D721Med (cell line): ENCODE measurements at regions not wholly inside any gene's neighbourhood (a gene's known extent, or its start where the extent isn't known, plus 50 kb on each side); places are given as distances from the start of the nearest gene placed in this dataset.

Experiments used
- DNase-seq: peaks from one replicate; pipeline ENCODE4 v3.0.0; 2011; ENCODE audit warnings: low spot score; ENCODE audit not compliant: insufficient read length
- FAIRE-seq: peaks from 2 replicates; lab custom pipeline; 2011; peaks lifted over from hg19 to GRCh38; lab: Jason Lieb, UNC
- TF ChIP-seq, protein P1 (sequence below): IDR thresholded peaks from 2 replicates; pipeline ENCODE4 v1.5.1; 2012; ENCODE audit warnings: mild to moderate bottlenecking, control low read depth; ENCODE audit not compliant: insufficient read depth; ENCODE audit errors: missing control alignments

DNA sequence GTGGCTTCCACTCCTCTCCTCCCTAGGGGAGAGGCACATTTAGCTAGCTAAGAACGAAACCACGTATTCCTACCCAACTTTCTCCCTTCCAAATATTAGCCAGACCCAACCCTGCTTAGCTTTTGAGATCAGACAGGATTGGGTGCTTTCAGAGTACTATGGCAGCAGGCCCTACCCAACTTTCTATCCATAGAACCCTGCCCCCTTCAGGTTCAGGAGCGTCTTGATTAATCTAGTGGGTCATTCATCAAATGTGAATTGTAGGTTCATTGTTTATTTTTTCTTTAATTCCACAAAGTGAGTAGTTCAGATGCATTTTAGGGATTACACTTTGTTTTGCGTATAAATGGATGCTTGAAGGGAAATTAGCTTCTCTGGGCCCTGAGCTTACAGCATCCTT, 188.3 kb downstream of the MIB1 start:
- TF ChIP-seq, protein P1, sequence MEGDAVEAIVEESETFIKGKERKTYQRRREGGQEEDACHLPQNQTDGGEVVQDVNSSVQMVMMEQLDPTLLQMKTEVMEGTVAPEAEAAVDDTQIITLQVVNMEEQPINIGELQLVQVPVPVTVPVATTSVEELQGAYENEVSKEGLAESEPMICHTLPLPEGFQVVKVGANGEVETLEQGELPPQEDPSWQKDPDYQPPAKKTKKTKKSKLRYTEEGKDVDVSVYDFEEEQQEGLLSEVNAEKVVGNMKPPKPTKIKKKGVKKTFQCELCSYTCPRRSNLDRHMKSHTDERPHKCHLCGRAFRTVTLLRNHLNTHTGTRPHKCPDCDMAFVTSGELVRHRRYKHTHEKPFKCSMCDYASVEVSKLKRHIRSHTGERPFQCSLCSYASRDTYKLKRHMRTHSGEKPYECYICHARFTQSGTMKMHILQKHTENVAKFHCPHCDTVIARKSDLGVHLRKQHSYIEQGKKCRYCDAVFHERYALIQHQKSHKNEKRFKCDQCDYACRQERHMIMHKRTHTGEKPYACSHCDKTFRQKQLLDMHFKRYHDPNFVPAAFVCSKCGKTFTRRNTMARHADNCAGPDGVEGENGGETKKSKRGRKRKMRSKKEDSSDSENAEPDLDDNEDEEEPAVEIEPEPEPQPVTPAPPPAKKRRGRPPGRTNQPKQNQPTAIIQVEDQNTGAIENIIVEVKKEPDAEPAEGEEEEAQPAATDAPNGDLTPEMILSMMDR, result no peak
- DNase-seq (no peak), FAIRE-seq (no peak)

GRCh38 chr18:21930177-21930576, 189.6 kb downstream of the MIB1 start:
- TF ChIP-seq, protein P1, result no peak

GRCh38 chr18:21933931-21934765, 193.6 kb downstream of the MIB1 start:
- TF ChIP-seq, protein P1, result no peak
- no peak for FAIRE-seq
- no peak for DNase-seq

More at GRCh38 chr18:21930177-21930576, 189.6 kb downstream of the MIB1 start:
- no peak for DNase-seq
- no peak for FAIRE-seq

DNA sequence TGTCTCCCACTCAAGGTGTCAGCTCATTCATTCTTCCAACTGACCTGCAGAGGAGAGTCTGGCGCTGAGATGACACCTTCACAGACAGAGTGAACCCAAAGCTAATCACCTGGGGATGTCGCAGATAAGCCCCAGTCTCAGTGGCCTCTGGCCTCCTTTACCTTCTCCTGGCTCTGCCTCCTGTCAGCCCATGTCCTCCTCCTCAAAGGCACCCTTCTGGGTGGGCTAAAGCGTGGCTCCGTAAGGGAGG, 194.1 kb downstream of the MIB1 start:
- TF ChIP-seq, protein P1, result no peak
- no peak for DNase-seq
- no peak for FAIRE-seq

DNA sequence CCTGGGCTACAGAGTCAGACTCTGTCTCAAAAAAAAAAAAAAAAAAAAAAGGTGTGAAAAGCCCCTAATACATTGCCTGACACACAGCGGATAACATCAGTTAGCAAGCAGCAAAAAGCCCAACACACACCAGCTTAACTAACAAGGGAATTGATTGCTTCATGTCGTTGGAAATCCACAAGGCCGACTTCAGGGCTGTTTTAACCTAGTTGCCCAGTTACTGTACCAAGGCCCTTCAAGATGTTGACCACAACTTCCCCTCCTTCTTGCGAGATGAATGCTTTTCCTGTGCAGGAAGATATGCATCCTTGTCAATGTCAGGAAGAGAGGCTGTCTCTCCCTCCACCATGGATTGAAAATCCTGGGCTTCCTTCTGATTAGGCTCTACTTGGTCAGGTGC, 202.9 kb downstream of the MIB1 start:
- TF ChIP-seq, protein P1, result no peak
- DNase-seq (no peak), FAIRE-seq (no peak)

DNA sequence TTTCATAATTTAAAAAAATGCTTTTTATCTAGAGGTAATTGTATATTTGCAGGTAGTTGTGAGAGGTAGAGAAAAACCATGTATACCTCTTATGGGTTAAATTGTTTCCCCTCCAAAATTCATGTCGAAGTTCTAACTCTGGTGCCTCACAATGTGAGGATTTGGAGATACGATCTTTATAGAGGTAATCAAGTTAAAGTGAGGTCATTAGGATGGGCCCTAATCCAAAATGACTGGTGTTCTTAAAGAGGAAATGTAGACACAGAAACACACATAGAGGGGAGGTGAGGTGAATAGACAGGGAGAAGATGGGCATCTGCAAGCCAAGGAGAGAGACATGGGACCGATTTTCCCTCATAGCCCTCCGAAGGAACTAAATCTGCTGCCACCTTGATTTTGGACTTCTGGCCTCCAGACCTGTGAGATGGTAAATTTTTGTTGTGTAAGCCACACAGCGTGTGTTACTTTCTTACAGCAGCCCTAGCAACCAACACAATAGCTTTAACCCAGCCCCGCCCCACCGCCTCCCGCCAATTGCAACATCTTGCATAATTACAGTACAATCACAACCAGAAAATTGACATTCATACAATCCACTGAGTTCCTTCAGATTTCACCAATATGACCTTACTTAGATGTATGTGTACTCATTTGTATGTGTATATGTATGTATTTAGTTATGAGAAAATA, 208.9 kb downstream of the MIB1 start:
- TF ChIP-seq, protein P1, result no peak
- FAIRE-seq, result no peak
- no peak for DNase-seq
